ENCODE measurements at regions not wholly inside any gene's neighbourhood (a gene's known extent, or its start where the extent isn't known, plus 50 kb on each side); places are given as distances from the start of the nearest gene placed in this dataset.

- Histone ChIP-seq H3K27me3 (ENCODE audit: control insufficient read depth, insufficient read depth, low read length) (no peaks in the 10 kb centered on the region), H3K4me3 (ENCODE audit: low read depth in 2 of 2, low read length in 2 of 2) (no peak overlapping the region), H3K36me3 (ENCODE audit: control insufficient read depth, insufficient read depth, low read length) (no peaks in the 10 kb centered on the region), H3K9me3 (ENCODE audit: control insufficient read depth, insufficient read depth, low read depth, low read length) (no peaks in the 10 kb centered on the region), H3K27ac (ENCODE audit: low read length) (no peak overlapping the region), H3K4me1 (ENCODE audit: control insufficient read depth, insufficient read depth, low read length) (no peaks in the 10 kb centered on the region)
- ChIA-PET CTCF (no interaction called here), POLR2A (no interaction called here)
- no TSS peak for BruUV-seq (replicated peaks)
- no peak for TF ChIP-seq CTCF (IDR thresholded peaks at IDR 0.05)
- no peak for TF ChIP-seq TCF7L2 (IDR thresholded peaks at IDR 0.05; ENCODE audit: low read depth, low read length)
- TF ChIP-seq REST (IDR thresholded peaks at IDR 0.05; ENCODE audit: insufficient read depth in 1 of 2, low read depth in 2 of 2, low read length in 1 of 2): no peak
- no peak for TF ChIP-seq SIN3A (IDR thresholded peaks at IDR 0.05; ENCODE audit: borderline replicate concordance, insufficient read depth, low read depth, low read length)
- intact Hi-C loops (cut with micrococcal nuclease; ENCODE audit: unreplicated experiment): no loop called here
- no peak for DNase-seq (ENCODE audit: low read depth, low spot score)
- ATAC-seq: no peak
- in situ Hi-C loops (cut with HindIII; ENCODE audit: low pct_unique_long_range_greater_than_20kb, low sequenced_read_pairs): no loop called here
These were observed 274.2 kb upstream of the MYOCD start for GRCh38 chr17:12391468-12391867.

- no peak for TF ChIP-seq TCF7L2 (IDR thresholded peaks at IDR 0.05; ENCODE audit: low read depth, low read length)
- peak; percentile 54 for TF ChIP-seq CTCF (IDR thresholded peaks at IDR 0.05)
- no peak for TF ChIP-seq SIN3A (IDR thresholded peaks at IDR 0.05; ENCODE audit: borderline replicate concordance, insufficient read depth, low read depth, low read length)
- no peak for DNase-seq (ENCODE audit: low read depth, low spot score)
- intact Hi-C loops (cut with micrococcal nuclease; ENCODE audit: unreplicated experiment): no loop called here
These were observed 269.8 kb upstream of the MYOCD start for GRCh38 chr17:12395733-12396354.

More at GRCh38 chr17:12395733-12396354, 269.8 kb upstream of the MYOCD start:
- Histone ChIP-seq H3K9me3 (ENCODE audit: control insufficient read depth, insufficient read depth, low read depth, low read length) (no peaks in the 10 kb centered on the region), H3K27me3 (ENCODE audit: control insufficient read depth, insufficient read depth, low read length) (no peaks in the 10 kb centered on the region), H3K4me3 (ENCODE audit: low read depth in 2 of 2, low read length in 2 of 2) (no peak overlapping the region), H3K27ac (ENCODE audit: low read length) (no peak overlapping the region), H3K36me3 (ENCODE audit: control insufficient read depth, insufficient read depth, low read length) (no peaks in the 10 kb centered on the region), H3K4me1 (ENCODE audit: control insufficient read depth, insufficient read depth, low read length) (no peaks in the 10 kb centered on the region)
- BruUV-seq (replicated peaks): no TSS peak
- in situ Hi-C loops (cut with HindIII; ENCODE audit: low pct_unique_long_range_greater_than_20kb, low sequenced_read_pairs): no loop called here
- ChIA-PET POLR2A (no interaction called here), CTCF (no interaction called here)
- ATAC-seq: no peak
